ENCODE measurements at regions not wholly inside any gene's neighbourhood (a gene's known extent, or its start where the extent isn't known, plus 50 kb on each side); places are given as distances from the start of the nearest gene placed in this dataset.

- Mint-ChIP-seq H3K4me3 (no peak overlapping the region), H3K27me3 (ENCODE audit: insufficient read depth) (peaks cover 2% of the 10 kb centered on the region), H3K27ac (no peak overlapping the region), H3K36me3 (ENCODE audit: low read depth) (no peaks in the 10 kb centered on the region), H3K4me1 (peaks cover 4% of the 10 kb centered on the region), H3K9me3 (no peaks in the 10 kb centered on the region)
- H3K36me3 ChIP-seq (ENCODE audit: control insufficient read depth, insufficient read depth, low read length) = no peaks in the 10 kb centered on the region
- H3K9me3 ChIP-seq (ENCODE audit: control insufficient read depth, low read length) = no peaks in the 10 kb centered on the region
- no peak for DNase-seq
- H3K27ac ChIP-seq (ENCODE audit: low read depth, low read length) = no peak overlapping the region
- no peak overlapping the region for H3K9ac ChIP-seq (ENCODE audit: extremely low read depth, low read length, poor library complexity, severe bottlenecking)
- TF ChIP-seq CTCF (conservative IDR thresholded peaks at IDR 0.05) = no peak
- H3K27me3 ChIP-seq (ENCODE audit: control insufficient read depth, insufficient read depth, low read length, poor library complexity, severe bottlenecking) = no peaks in the 10 kb centered on the region
- H3K4me1 ChIP-seq (ENCODE audit: control insufficient read depth, insufficient read depth, low read length) = no peaks in the 10 kb centered on the region
- WGBS, 2 experiments (ENCODE audit: insufficient coverage in 1 of 2, insufficient read length in 1 of 2) = 92 to 100% methylated on average over 2 to 3 of the region's 3 CpGs
- H3K4me3 ChIP-seq (ENCODE audit: low read length) = no peak overlapping the region
Measured at GRCh38 chr17:13410214-13410613, 191.5 kb downstream of the HS3ST3A1 start.

- Histone ChIP-seq H3K4me1 (ENCODE audit: control insufficient read depth, insufficient read depth, low read length) (no peaks in the 10 kb centered on the region), H3K4me3 (ENCODE audit: low read length) (no peak overlapping the region), H3K9ac (ENCODE audit: extremely low read depth, low read length, poor library complexity, severe bottlenecking) (no peak overlapping the region), H3K36me3 (ENCODE audit: control insufficient read depth, insufficient read depth, low read length) (no peaks in the 10 kb centered on the region), H3K27ac (ENCODE audit: low read depth, low read length) (no peak overlapping the region), H3K27me3 (ENCODE audit: control insufficient read depth, insufficient read depth, low read length, poor library complexity, severe bottlenecking) (no peaks in the 10 kb centered on the region), H3K9me3 (ENCODE audit: control insufficient read depth, low read length) (no peaks in the 10 kb centered on the region)
- no peaks in the 10 kb centered on the region for H3K9me3 Mint-ChIP-seq
- H3K27ac Mint-ChIP-seq = no peak overlapping the region
- H3K27me3 Mint-ChIP-seq (ENCODE audit: insufficient read depth) = peaks cover 2% of the 10 kb centered on the region
- no peak for TF ChIP-seq CTCF (conservative IDR thresholded peaks at IDR 0.05)
- WGBS, 2 experiments (ENCODE audit: insufficient coverage in 1 of 2, insufficient read length in 1 of 2) = 75% methylated on average over 1 of the region's 1 CpG; no CpG with 5 or more reads in 1 of the 2 experiments
- no peak overlapping the region for H3K4me3 Mint-ChIP-seq
- no peak for DNase-seq
- H3K36me3 Mint-ChIP-seq (ENCODE audit: low read depth) = no peaks in the 10 kb centered on the region
- H3K4me1 Mint-ChIP-seq = peaks cover 7% of the 10 kb centered on the region
Measured at GRCh38 chr17:13409455-13409854, 192.3 kb downstream of the HS3ST3A1 start.

GRCh38 chr17:13407381-13407780 lies 194.3 kb downstream of the HS3ST3A1 start:
- Histone ChIP-seq H3K9ac (ENCODE audit: extremely low read depth, low read length, poor library complexity, severe bottlenecking) (no peak overlapping the region), H3K4me1 (ENCODE audit: control insufficient read depth, insufficient read depth, low read length) (peaks cover 4% of the 10 kb centered on the region), H3K27me3 (ENCODE audit: control insufficient read depth, insufficient read depth, low read length, poor library complexity, severe bottlenecking) (no peaks in the 10 kb centered on the region), H3K36me3 (ENCODE audit: control insufficient read depth, insufficient read depth, low read length) (no peaks in the 10 kb centered on the region), H3K9me3 (ENCODE audit: control insufficient read depth, low read length) (no peaks in the 10 kb centered on the region), H3K27ac (ENCODE audit: low read depth, low read length) (no peak overlapping the region), H3K4me3 (ENCODE audit: low read length) (no peak overlapping the region)
- Mint-ChIP-seq H3K4me3 (no peak overlapping the region), H3K27ac (no peak overlapping the region), H3K27me3 (ENCODE audit: insufficient read depth) (peaks cover 6% of the 10 kb centered on the region), H3K4me1 (peaks cover 17% of the 10 kb centered on the region), H3K36me3 (ENCODE audit: low read depth) (no peaks in the 10 kb centered on the region), H3K9me3 (no peaks in the 10 kb centered on the region)
- DNase-seq = no peak
- WGBS, 2 experiments (ENCODE audit: insufficient coverage in 1 of 2, insufficient read length in 1 of 2) = 91 to 92% methylated on average over 6 of the region's 6 CpGs
- TF ChIP-seq CTCF (conservative IDR thresholded peaks at IDR 0.05) = no peak
